Fibroblast of peridontal ligament (primary cell): ENCODE measurements at regions not wholly inside any gene's neighbourhood (a gene's known extent, or its start where the extent isn't known, plus 50 kb on each side); places are given as distances from the start of the nearest gene placed in this dataset.
"Not testable (repeated sequence)": the region's sequence is repeated elsewhere in the genome, so short reads cannot be mapped to it uniquely, and the experiment has no call there.

Experiments used
- DNase-seq: peaks from one replicate; pipeline ENCODE4 v3.0.0-alpha.2; 2010; ENCODE audit errors: extremely low read depth

DNA sequence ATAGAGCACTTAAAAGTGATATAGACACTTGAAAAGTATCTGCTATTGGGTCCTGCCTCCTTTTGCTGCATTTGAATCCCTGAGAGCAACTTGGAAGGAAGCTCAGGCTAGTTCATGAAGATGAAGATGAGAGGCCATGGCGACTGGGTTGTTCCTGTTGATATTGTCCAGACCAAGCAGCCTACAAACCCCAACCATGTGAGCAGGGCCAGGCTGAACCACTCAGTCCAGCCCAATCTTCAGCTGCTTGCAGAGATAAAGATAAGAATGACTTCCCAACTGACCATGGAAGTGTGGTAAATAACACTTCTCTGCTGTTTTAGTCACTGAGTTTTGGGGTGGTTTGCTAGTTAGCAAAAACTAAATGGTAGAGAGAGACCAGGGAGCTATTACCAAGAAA is 417.6 kb downstream of the SOX11 start:
- DNase-seq = no peak

DNA sequence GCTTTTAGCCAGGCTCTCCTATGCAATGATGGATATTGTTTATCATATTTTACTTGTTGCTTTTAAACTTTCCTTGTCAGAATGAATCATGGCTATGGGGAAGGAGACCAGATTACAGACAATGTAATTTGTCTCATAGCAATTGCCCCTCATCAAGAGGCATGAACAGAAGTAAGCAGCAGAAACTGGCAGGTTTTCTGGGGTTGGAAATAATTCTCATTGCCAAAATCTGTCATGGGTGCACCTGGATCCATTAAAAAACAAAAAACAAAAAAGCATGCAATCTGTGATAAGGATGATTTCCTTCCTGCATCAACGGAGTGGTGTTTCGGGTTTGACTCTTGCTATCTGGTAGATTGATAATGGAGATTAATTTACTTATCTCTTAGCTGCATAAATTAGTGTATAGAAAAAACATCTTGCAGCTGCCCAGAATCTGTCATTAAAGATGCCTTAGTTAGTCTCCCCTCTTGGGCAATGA is 419.6 kb downstream of the SOX11 start:
- DNase-seq = no peak

DNA sequence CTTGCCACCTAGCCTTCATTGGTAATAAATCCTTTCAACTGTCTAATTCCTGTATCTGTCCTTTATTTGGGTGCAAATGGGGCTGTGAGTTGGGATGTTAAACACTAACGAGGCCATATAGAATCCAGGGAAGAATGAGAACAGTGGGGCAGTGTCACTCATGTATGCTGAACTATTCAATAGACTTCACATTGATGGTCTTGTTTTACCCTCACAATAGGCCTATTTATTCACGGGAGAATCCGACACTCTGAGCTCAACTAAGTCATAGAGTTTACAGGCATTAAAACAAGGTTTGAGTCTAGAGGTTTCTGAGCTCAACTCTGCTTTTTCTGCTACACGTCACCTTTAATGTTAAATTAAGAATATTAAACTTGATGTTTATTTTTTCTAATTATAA is 421.6 kb downstream of the SOX11 start:
- no peak for DNase-seq

DNA sequence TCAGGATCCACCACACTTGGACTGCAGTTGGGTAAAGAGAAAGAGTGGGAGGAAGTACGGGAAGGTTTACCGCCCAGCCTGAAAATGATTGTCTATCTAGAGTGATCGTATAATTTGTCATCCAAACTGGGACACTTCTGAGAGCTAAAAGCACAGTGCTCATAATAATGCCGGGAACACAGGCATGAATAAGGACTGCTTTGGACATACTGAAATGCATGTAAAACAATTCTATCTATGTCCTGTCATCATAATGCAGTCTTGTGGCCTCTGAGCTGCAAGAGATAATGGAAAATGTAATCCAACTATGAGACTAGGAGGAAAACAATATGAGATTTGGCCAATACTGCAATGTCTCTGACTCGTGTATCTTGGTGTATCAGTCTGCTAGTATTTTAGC is 435.5 kb downstream of the SOX11 start:
- no peak for DNase-seq

DNA sequence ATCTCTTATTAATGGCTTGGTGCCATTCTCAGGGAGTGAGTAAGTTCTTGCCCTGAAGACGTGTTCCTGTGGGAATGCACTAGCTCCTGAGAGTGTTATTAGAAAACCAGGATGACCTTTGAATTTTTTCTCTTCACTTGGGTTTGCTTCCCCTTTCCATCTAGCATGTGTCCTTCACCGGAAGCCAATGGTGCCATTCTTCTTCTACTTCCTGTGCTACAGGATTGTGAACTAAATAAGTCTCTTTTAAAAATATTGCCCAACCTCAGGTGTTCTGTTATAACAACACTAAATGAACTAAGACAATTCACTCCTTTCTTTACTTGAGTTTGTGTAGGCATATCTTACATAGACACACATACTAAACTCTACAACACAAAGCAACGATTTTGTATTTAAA is 447.0 kb downstream of the SOX11 start:
- DNase-seq = no peak

DNA sequence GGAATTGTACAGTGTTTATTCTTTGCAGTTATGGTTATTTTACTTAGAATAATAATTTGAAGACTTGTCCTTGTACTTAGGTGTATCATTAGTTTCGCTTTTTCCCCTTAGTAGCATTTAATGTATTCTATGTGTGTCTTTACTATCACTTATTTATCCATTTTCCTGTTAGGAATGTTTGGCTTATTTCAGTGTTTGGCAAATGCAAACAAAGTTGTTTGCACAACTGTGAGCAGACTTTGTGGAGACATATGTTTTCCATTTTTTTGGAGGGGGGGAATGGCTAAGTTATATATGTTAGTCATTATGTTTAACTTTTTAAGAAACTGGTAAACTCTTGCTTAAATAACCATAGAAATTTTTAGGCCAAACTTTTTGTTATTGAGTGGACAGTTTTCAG is 447.7 kb downstream of the SOX11 start:
- no peak for DNase-seq

DNA sequence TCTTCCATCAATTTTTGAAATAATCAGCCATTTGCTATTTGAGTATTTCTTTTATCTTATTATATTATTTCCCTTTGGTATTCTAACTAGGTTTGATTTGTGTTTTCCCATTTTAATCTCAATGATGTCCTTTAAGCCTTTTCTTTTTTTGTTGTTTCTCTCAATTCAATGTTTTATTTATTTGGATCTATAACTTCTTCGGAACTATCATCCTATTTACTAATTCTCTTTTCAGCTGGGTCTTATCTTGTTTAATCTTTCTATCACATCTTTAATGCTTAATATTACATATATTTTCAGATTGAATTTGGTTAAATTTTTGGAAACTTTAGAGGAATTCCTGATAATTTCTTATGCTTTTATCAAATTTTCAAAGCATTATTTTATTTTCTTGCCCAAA is 448.3 kb downstream of the SOX11 start:
- DNase-seq = no peak

DNA sequence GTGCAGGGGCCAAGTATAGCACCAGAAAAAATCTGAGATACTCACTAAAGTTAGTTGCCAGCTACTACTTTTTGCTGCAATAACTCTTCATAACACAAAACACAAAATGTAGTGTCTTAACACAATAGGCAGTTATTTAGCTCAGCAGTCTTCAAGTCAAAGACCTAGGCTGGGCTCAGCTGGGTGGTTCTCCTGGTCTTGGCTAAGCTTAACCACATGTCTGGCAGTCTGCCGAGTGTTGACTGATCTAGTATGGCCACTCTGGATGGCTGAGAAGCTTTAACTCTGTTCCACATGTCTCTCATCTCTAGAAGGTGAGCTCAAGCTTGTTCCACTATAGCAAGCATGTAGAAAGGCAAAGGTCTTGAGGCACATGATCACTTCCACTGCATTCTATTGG is 451.6 kb downstream of the SOX11 start:
- no peak for DNase-seq

DNA sequence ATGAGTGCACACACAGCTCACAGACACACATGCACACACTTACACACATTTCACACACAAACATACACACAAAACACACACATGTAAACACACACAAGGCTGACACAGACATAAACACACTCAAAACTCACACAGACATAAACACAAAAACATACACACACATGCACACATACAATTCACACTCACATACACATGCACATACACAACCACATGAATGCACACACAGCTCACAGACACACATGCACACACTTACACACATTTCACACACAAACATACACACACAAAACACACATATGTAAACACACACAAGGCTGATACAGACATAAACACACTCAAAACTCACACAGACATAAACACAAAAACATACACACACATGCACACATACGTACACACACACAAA is 455.0 kb downstream of the SOX11 start:
- not testable (repeated sequence) for DNase-seq

DNA sequence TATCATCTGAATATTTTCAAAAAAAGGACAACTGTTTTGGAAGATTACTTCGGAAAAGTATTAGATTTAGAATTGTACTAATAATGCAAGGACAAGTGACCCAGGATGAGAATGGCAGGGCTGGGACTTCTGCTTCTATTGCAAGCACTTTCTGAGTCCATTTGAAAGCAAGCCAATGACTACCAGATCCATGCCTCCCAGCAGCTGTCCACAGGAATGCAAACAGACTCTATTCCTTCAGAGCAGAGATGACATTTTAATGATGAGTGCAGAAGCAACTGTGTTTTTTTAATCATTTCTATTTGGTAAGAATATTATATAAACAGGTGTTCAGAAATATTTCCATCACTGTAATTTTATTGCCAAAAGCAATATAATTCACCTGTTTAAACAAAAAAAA is 456.7 kb downstream of the SOX11 start:
- no peak for DNase-seq

DNA sequence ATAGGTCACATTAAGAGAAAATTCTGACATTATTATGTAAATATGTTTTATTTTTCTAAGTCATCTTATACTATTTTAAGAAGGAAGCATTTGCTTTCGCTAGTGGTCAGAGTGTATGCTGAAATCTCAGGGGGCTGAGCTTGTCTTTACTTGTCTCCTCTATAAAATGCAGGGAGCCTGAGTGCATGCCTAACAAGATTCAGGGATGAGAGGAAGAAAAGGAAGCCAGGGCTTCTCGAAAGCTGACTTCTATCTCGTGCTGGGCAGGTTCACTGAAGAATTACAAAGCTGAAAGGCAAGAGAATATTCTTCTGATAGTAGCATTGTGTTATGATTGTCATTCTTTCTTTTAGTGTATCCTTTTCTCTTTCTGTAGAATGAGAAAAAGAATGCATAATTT is 467.4 kb downstream of the SOX11 start:
- no peak for DNase-seq

DNA sequence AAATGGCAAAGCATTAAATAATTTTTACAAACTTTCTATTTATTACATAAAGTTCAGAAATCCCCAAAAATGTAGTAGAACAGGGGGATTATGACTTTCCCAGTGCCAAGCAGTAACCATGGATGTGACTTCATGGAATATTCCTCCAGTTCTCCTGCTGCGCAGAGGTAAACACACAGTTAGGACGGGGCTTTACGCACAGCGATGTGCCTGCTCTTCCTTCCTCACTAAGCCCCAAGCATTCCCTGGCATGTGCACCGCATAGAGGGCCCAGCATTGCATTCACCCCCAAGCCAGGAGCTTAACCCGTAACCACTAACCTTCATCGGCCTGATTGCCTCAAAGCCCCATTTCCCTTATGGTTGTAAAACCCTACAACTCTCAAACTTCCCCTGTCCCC is 471.7 kb downstream of the SOX11 start:
- DNase-seq = no peak

DNA sequence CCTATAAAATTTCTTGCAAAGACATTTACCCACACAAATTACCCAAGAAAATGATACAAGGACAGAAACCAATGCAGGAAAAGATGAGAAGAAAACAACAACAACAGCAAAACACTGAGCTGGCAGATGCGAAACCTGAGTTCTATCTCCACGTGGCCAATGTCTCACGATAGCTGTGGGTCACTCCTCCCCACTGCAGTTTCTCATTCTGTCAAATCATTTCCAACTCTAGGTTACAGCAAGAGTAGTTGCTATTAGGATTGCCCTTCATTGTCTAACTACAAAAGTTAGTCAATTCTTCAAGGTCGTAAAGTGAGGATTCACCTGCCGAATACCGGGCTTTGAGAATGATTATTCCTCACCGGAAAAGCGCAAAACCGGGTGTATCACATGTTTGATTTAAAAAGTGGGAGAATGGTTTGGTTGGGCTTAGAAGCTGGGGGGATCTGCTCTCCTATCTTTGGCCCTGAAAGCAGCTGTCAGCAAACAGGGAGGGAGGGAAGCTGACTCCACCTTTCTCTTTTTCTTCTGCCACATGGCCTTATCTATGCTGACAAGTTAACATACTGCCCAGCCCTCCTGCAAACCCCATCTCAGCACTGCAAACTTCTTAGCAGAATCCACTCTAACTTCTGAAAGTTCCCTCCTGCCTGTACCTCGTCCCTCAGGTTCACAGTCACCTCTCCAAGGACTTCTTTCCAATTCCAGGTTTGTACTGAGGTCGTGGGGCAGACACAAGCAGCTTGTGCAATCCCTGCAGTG is 473.0 kb downstream of the SOX11 start:
- no peak for DNase-seq

DNA sequence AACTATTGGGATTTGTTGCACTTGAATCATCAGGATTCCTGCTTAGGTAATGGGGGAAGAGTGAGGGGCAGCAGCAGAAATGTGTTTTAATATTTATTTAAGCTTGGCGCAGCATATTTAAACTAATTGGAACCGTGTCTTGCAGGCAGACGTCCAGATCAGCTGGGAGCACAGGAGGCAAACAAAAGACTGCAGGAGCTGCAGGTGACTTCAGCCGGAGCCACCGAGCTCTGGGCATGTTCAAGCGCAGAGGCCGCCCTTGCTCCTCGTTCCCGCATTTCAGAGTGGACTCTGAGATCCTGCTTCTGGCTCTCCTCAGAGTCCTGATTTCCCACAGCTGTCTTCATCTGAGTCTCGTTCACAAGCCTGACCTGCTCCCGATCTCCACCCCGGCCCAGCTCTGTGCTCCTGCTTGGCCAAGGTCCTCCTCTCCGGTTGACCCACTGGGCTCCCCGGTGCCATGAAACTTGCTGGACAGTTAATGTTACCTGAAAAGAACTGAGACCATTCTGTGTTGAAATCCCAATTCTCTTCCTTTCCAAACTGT is 475.5 kb downstream of the SOX11 start:
- DNase-seq = no peak

DNA sequence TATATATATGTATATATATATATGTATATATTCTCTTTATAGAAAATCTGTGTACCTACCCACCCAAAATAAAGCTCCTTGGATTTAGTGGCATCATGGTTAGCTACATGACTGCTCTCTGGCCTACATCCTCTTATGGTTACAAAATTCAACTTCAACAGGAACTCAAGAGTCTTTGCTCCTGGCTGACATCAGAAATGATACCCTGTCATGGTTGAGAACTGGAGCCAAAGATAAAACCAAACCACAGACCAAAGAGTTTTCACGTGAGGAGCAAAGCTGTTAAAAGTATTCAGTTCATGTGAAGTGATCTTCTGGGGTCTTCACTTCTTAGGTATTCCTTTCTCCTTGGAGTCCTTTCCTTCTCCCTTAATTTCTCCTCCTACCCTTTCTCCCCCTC is 476.3 kb downstream of the SOX11 start:
- DNase-seq = no peak

DNA sequence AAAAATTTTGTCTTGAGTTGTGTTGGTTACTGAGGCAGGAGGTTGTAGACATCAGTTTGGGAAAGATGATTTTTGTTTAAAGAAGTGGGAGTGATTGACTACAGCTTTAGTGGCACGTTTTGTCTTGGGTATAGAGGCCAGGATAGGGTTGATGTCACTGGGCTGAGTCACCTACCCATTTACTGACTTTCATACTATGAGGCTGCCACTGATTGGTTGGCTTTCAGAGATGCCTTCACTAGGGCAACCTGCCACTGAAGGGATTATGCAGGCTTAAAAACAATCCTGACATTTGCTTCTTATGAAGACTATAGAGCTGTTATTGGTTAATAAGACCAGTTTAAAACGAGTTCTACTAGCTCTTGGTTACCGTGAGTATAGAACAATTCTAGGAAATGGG is 479.1 kb downstream of the SOX11 start:
- no peak for DNase-seq

DNA sequence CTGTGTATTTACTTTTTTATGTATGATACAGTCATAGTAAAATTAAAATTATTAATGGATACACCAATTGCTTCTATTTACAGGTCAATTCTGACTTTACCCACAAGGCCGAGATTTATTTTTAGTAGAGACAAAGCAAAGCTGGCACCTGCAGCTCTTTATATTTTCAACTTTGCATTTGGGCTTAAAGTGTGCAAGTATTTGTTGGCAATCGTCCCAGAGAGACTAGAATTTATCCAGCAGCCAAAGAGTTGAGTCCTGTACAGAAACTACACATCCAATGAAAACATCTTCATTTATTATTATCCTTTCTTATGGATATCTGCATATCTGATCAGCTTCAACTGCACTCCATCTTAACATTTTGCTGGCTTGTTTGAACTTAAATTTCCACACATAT is 485.6 kb downstream of the SOX11 start:
- no peak for DNase-seq

DNA sequence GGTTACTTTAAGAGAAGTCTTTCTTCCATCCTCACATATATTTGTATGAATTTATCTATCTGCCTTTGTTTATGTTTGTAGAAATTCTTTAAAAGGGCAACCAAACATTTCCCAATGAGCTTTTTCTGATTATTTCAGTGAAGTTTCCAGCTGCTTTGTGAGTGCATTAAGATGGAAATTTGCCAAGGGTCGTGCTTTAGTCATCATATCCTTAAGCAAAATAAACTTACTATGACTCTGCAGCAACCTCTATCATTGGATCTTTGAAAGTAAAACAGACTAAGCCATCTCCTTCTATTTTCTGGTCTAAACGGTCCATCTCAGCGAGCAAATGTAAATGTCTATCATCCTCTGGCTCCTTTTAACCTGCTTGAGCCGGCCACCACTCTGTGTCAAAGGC is 489.3 kb downstream of the SOX11 start:
- no peak for DNase-seq

DNA sequence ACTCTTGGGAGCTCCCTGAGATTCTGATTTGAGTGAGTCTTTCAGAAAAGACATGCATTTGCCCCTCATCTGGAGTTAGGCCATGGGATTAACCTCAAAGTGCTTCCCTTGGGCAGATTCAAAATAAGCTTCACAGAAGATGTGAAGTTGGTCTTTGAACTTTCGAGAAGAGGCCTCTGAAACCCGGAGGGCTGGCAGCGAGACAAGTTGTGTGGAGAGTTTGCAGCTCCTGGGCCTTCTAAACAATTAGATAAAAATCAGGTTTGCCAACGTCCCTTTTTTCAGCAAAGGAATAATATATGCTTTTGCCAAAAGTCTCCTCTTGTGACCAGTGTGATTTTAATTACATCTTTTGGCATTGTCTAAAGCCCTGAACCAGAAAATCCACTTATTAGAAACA is 489.7 kb downstream of the SOX11 start:
- DNase-seq = no peak

DNA sequence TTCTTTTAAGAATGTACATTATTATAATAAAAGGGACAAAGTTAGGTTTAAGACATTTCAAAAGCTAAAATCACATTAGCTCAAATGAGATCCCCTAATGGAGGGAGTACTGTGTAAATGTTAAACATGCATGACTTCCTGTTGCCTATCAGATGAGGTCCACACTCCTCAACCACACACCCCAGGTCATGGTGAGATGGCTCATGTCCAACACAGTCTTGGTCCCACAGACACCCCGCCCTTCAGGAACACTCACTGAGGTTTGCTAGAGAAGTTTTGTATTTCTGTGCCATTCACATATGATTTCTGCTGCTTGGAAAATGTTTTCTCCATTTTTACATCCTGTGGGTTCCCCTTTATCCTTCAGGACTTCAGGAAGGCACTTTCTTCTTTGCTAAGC is 491.0 kb downstream of the SOX11 start:
- no peak for DNase-seq

DNA sequence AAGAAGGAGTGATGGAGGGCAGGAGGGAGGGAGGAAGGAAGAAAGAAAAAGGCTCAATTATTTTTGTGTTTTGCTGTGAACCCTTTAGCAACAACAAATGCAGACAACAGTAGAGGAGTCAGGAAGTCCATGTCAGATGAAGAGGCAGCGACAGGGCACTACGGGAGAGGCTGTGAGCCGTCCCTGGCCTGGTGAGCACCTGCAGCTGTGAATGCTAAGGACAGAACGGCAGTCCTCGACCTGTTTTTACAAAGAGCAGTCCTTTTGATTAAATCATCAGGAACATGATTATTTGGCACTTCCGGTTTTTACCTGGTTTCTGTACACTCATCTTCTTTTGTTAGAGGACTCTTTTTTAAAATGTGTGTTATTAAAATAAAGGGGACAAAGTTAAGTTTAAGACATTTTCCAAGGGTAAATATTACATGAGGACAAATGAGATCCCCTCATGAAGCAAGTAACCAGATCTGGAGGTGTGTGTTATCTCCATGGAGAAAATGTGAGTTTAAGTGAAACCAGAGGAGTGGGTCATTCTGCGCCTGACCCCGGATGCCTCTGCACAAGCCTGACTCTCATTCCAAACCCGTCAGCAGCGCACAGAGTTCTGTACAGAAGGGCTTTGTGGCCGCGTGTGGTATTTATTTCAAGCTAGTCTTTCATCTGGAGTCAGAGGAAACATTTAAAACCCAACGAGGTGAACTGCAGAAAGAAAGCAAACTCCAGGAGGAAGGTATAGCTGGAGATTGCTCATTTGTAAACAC is 492.5 kb downstream of the SOX11 start:
- no peak for DNase-seq

DNA sequence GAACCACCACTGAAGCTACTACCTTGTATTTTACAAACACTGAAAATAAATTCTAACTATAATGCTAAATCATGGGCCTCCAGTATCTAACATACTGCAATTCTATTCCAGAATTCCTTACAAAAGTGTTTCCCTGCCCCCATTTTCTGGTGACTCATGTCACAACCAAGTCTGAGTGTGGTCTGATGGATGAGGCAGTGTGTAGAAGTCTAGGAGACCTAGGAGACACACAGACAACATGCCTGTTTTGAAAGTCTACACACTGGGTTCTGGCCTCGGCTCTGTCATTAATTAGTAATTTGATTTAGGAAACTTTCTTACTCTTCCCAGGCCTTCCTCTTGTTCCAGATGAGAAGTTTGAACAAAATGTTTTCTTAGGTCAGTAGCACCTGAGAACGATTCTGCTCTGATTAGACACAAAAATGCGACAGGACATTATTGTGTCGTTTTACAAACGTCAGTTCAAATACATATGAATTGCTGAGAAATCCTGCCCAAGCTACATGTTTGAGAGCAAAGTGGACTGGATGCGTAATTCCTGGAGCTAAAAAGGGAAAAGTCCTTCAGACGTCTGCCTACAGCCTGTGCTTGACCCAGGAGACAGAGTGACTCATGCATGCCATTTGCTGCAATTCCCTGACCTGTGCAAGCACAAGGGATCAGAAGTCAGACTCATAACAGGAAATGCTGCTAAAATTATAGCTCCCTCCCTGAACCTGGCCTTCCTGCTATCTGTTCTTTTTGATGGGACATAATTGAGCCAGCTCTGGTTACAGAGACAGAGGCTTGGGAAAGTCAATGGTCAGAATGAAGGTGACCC is 494.4 kb downstream of the SOX11 start:
- DNase-seq = no peak
